K562 (cell line): ENCODE measurements at regions not wholly inside any gene's neighbourhood (a gene's known extent, or its start where the extent isn't known, plus 50 kb on each side); places are given as distances from the start of the nearest gene placed in this dataset.

Experiments used
- BMI1 ChIP-seq: fragments of 150-350 bp; IDR thresholded peaks from 2 replicates; pipeline ENCODE4 v1.6.1; 2014; ENCODE audit warnings: low read length
- BRD4 ChIP-seq: fragments of 200-600 bp; sonication (generic); IDR thresholded peaks from 2 replicates; pipeline ENCODE4 v1.6.1; 2017; ENCODE audit warnings: inconsistent platforms
- C11orf30 ChIP-seq: fragments of 450-650 bp; IDR thresholded peaks from 2 replicates; pipeline ENCODE4 v1.6.1; 2016; ENCODE audit warnings: low read depth, mild to moderate bottlenecking
- CEBPB ChIP-seq: fragments of 450-650 bp; IDR thresholded peaks from 2 replicates; pipeline ENCODE4 v1.6.1; 2016; ENCODE audit warnings: missing genetic modification characterization, missing compliant biosample characterization
- GTF3C2 ChIP-seq: IDR thresholded peaks from 3 replicates; pipeline ENCODE4 v1.6.1; 2011; ENCODE audit warnings: borderline replicate concordance, mild to moderate bottlenecking, moderate library complexity; ENCODE audit not compliant: insufficient read length; ENCODE audit errors: extremely low read depth
- HIVEP1 ChIP-seq: fragments of 250-450 bp; sonication (Bioruptor Pico); IDR thresholded peaks from 2 replicates; pipeline ENCODE4 v1.4.0; 2020; ENCODE audit warnings: mild to moderate bottlenecking
- HMGXB4 ChIP-seq: sonication (generic); formaldehyde crosslinking; IDR thresholded peaks from 2 replicates; pipeline ENCODE4 v1.8.1; 2023; ENCODE audit warnings: mild to moderate bottlenecking, missing genetic modification reagents
- ILK ChIP-seq: fragments of 450-650 bp; IDR thresholded peaks from 2 replicates; pipeline ENCODE4 v1.6.1; 2016; ENCODE audit warnings: missing genetic modification characterization, low read depth, mild to moderate bottlenecking, missing compliant biosample characterization, moderate library complexity, borderline replicate concordance
- KAT8 ChIP-seq: fragments of 450-650 bp; IDR thresholded peaks from 2 replicates; pipeline ENCODE4 v1.6.1; 2016; ENCODE audit warnings: low read depth, mild to moderate bottlenecking
- MXD1 ChIP-seq: fragments of 250-450 bp; sonication (Bioruptor Pico); IDR thresholded peaks from 2 replicates; pipeline ENCODE4 v1.8.0; 2021; ENCODE audit warnings: borderline replicate concordance, mild to moderate bottlenecking, moderate library complexity; ENCODE audit not compliant: poor library complexity, severe bottlenecking
- OTX1 ChIP-seq: fragments of 450-650 bp; formaldehyde crosslinking; IDR thresholded peaks from 2 replicates; pipeline ENCODE4 v1.4.0; 2022; ENCODE audit warnings: mild to moderate bottlenecking
- PBX2 ChIP-seq, 2 experiments: IDR thresholded peaks in 1 of 2; conservative IDR thresholded peaks in 1 of 2; 2 replicates each; pipeline ENCODE4 v1.6.1; 2016; ENCODE audit warnings: low read depth in 2 of 2, mild to moderate bottlenecking in 1 of 2, missing compliant biosample characterization in 1 of 2, missing genetic modification characterization in 1 of 2, moderate library complexity in 1 of 2
- PHB ChIP-seq: fragments of 250-450 bp; sonication (Bioruptor Pico); IDR thresholded peaks from 2 replicates; pipeline ENCODE4 v1.5.0; 2021
- RB1 ChIP-seq: fragments of 450-650 bp; IDR thresholded peaks from 2 replicates; pipeline ENCODE4 v1.6.1; 2017; ENCODE audit warnings: low read depth, mild to moderate bottlenecking
- RBM25 ChIP-seq: fragments of 200-400 bp; formaldehyde crosslinking; IDR thresholded peaks from 2 replicates; pipeline ENCODE4 v1.6.1; 2018; ENCODE audit warnings: low read length, low read depth, moderate library complexity; ENCODE audit not compliant: severe bottlenecking
- SNAPC5 ChIP-seq: fragments of 250-450 bp; sonication (Bioruptor Pico); IDR thresholded peaks from 2 replicates; pipeline ENCODE4 v1.8.0; 2021; ENCODE audit warnings: moderate library complexity, mild to moderate bottlenecking, inconsistent platforms
- SOX6 ChIP-seq: fragments of 450-650 bp; IDR thresholded peaks from 2 replicates; pipeline ENCODE4 v1.6.1; 2014; ENCODE audit warnings: mild to moderate bottlenecking
- SRSF9 ChIP-seq: fragments of 200-400 bp; formaldehyde crosslinking; IDR thresholded peaks from 2 replicates; pipeline ENCODE4 v1.6.1; 2017; ENCODE audit warnings: low read depth, low read length, borderline replicate concordance
- ZNF175 ChIP-seq: fragments of 200-800 bp; sonication (Bioruptor generic); IDR thresholded peaks from 2 replicates; pipeline ENCODE4 v1.6.1; 2016; ENCODE audit warnings: low read depth, mild to moderate bottlenecking, missing genetic modification characterization, missing compliant biosample characterization
- ZNF384 ChIP-seq: IDR thresholded peaks from 2 replicates; pipeline ENCODE4 v1.6.1; 2012; ENCODE audit warnings: low read depth, low read length, improper control_type of control experiment
- ZNF644 ChIP-seq: fragments of 200-800 bp; sonication (Bioruptor generic); IDR thresholded peaks from 2 replicates; pipeline ENCODE4 v1.6.1; 2016; ENCODE audit warnings: low read depth, missing genetic modification characterization, missing compliant biosample characterization
- ZNF699 ChIP-seq: fragments of 250-450 bp; sonication (Bioruptor Pico); IDR thresholded peaks from 2 replicates; pipeline ENCODE4 v1.8.0; 2021; ENCODE audit warnings: mild to moderate bottlenecking, moderate library complexity; ENCODE audit not compliant: insufficient replicate concordance

GRCh38 chr7:12957487-12957886 is 270.1 kb downstream of the ARL4A start (continued):
- TF ChIP-seq ILK (tag): no peak
- no peak for TF ChIP-seq KAT8
- TF ChIP-seq ZNF699 (CRISPR knock-in tag): no peak
- TF ChIP-seq SNAPC5 (CRISPR knock-in tag): no peak
- TF ChIP-seq BRD4: no peak
- TF ChIP-seq ZNF384: no peak
- no peak for TF ChIP-seq PBX2 (CRISPR knock-in tag; IDR thresholded peaks at IDR 0.05; ENCODE audit: low read depth)
- TF ChIP-seq PBX2 (tag; conservative IDR thresholded peaks at IDR 0.05; ENCODE audit: low read depth): peak; percentile 66
- TF ChIP-seq RBM25: no peak
- no peak for TF ChIP-seq RB1
- no peak for TF ChIP-seq ZNF175 (CRISPR knock-in tag)
- no peak for TF ChIP-seq ZNF644 (tag)
- no peak for TF ChIP-seq SRSF9
- no peak for TF ChIP-seq PHB (CRISPR knock-in tag)
- no peak for TF ChIP-seq MXD1 (CRISPR knock-in tag)
- TF ChIP-seq CEBPB: peak; percentile 64
- no peak for TF ChIP-seq GTF3C2
- no peak for TF ChIP-seq OTX1 (CRISPR knock-in tag)
- TF ChIP-seq BMI1: no peak
- TF ChIP-seq HMGXB4: no peak
- TF ChIP-seq C11orf30: peak; percentile 50
- TF ChIP-seq SOX6: peak; percentile 52; the same call in 1 of the 2 replicates
- no peak for TF ChIP-seq HIVEP1 (CRISPR knock-in tag)
